ENCODE measurements at regions not wholly inside any gene's neighbourhood (a gene's known extent, or its start where the extent isn't known, plus 50 kb on each side); places are given as distances from the start of the nearest gene placed in this dataset.
"Not testable (repeated sequence)": the region's sequence is repeated elsewhere in the genome, so short reads cannot be mapped to it uniquely, and the experiment has no call there.

DNA sequence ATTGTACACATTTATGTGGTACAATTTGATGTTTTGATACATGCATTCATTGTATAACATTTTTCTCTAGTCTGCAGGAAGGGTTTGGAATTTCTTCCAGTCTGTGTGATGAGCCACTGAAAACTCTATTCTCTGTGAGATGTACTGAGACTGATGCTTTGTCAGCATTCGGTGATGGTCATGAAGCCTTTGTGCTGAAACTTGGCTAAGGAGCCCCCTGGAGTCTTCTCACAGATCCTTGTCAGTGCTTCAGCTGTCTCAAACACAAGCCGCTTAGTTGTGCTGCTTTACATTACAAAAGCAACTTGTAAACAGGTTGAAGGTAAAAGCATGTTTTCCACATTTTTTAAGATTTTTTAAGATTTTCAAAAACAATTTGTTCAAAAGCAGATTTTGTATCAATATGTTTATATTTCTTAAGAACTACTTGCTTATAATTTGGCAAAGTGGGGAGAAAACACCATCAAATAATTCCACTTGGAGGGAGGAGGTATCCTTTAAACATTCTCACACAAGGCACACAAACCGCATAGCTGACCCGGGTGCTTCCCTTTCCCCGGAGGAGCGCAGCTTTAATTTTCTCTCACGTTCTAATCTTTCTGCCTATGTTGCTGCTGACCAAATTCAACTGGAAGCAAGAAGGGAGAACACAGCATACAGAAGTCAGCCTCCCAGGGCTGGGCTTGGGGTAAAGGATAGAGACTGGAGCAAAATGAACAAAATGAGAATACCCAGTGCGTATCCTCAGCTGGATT lies 249.8 kb upstream of the VSTM2A start:
- no peak for DNase-seq

GRCh38 chr7:54299426-54299825 lies 242.7 kb upstream of the VSTM2A start:
- no peak for DNase-seq

- DNase-seq: not testable (repeated sequence)
Observed at GRCh38 chr7:54315955-54316354, 226.2 kb upstream of the VSTM2A start.

GRCh38 chr7:54326592-54327167 lies 215.5 kb upstream of the VSTM2A start:
- DNase-seq: no peak

DNA sequence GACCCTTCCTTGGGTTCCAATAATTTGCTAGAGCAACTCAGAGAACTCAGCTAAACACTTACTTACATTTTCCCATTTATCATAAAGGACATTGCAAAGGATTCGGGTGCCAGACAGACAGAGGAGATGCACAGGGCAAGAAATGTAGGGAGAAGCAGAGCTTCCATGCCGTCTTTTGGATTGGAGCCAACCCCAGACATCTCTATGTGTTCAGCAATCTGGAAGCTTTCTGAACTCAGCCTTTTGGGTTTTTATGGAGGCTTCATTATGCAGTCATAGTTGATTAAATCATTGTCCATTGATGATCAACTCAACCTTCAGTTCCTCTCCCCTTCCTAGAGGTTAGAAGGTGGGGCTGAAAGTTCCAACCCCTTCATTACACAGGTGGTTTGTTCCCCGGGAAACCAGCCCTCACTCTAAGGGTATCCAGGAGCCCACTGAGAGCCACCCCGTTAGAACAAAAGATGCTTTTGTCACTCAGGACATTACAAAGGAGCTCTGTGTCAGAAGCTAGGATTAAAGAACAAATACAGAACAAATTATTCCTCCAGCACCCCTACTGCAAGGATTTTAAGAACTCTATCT lies 211.9 kb upstream of the VSTM2A start:
- no peak for DNase-seq

- no peak for DNase-seq
Observed at GRCh38 chr7:54331311-54331710, 210.9 kb upstream of the VSTM2A start.

- no peak for DNase-seq
Observed at GRCh38 chr7:54332301-54332700, 209.9 kb upstream of the VSTM2A start.

DNA sequence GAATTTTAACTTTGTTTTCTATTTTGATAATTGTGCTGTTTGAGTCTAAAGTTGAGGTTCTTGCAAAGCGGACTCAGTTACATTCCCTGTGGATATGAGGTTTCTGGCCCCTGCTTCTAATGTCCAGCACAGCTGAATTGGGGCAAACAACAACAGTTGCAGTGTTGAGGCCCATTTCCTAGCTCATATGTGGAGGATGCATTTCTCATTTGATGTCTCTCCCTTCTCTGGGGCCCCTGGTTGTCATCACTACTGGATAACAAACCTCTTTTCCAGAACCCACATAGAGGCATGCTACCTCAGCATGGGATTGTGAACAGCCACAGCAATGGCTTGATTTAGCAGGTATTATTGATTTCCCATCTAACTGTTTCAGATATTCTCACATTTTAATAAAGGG lies 208.2 kb upstream of the VSTM2A start:
- DNase-seq: no peak

GRCh38 chr7:54336800-54337199 lies 205.4 kb upstream of the VSTM2A start:
- DNase-seq: no peak

DNA sequence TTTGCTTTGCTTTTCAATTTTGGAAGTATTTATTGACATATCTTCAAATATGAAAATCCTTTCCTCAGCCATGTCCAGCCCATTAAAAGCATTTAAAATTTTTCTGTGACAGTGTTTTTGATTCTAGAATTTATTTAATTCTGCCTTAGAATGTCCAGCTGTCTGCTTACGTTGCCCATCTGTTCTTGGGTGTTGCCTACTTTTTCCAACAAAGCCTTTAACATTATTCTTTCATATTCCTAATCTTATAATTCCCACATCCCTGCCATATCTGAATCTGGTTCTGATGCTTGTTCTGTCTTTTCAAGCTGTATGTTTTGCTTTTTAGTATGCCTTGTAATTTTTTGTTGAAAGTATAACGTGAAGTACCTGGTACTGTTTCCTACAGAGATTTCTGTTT lies 204.7 kb upstream of the VSTM2A start:
- no peak for DNase-seq

DNA sequence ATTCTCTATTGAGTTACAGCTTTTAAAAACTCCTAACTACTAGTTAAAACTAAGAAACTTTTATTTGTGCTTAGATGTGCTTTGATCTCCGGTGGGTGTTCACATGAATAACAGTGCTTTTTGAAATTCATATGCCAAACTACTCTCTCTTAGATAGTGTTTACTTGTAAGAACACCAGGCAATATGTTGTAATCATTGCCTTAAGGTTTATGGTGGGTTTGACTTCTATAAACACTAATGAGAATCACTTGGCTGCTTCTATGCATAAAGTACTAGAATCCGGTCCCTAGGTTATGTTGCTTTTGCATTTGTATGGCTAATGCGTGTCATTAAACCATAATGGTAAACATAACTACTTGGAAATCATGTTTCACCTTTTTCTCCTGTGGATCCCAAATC lies 203.9 kb upstream of the VSTM2A start:
- DNase-seq: no peak

GRCh38 chr7:54339073-54339472 lies 203.1 kb upstream of the VSTM2A start:
- DNase-seq: no peak

GRCh38 chr7:54342458-54342857 lies 199.7 kb upstream of the VSTM2A start:
- no peak for DNase-seq

DNA sequence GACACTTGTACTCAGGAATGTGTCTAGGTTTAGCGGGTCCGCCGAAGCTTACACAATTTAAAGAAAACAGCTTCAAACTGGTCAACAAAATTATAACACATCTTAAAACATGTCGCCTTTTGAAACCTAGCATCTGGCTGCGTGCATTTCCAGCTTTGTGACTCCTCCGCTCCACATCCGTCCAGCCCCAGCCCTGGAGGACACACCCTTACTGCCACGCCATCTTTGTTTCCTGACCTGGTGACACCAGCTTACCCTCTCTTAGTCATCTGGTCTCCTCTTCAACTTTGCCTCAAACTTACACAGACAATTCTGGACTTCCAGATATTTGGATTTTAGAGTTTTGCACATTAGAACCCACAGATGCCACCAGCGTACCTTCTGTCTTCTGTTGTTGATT lies 198.7 kb upstream of the VSTM2A start:
- no peak for DNase-seq

DNA sequence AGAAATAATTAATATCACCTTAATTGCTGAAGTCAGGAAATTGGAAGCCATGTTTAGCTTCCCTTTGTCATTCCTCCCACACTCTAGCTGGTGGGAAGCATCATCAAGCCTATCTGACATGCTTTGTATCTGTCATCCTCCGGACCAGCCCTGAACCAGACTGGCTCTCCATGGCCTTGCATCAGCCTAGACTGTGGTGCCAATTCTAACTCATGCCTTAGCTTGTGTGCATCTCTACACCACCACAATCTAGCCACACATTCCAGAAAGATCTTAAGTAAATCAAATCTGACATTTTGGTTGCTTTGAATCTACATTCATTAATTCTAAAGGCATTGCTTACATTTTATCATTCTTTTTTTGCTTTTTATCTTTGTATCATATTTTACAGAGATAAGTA lies 196.4 kb upstream of the VSTM2A start:
- DNase-seq: no peak

GRCh38 chr7:54349229-54349628 lies 192.9 kb upstream of the VSTM2A start:
- no peak for DNase-seq

- no peak for DNase-seq
Observed at GRCh38 chr7:54354436-54354835, 187.7 kb upstream of the VSTM2A start.

GRCh38 chr7:54355842-54356241 lies 186.3 kb upstream of the VSTM2A start:
- DNase-seq: no peak

DNA sequence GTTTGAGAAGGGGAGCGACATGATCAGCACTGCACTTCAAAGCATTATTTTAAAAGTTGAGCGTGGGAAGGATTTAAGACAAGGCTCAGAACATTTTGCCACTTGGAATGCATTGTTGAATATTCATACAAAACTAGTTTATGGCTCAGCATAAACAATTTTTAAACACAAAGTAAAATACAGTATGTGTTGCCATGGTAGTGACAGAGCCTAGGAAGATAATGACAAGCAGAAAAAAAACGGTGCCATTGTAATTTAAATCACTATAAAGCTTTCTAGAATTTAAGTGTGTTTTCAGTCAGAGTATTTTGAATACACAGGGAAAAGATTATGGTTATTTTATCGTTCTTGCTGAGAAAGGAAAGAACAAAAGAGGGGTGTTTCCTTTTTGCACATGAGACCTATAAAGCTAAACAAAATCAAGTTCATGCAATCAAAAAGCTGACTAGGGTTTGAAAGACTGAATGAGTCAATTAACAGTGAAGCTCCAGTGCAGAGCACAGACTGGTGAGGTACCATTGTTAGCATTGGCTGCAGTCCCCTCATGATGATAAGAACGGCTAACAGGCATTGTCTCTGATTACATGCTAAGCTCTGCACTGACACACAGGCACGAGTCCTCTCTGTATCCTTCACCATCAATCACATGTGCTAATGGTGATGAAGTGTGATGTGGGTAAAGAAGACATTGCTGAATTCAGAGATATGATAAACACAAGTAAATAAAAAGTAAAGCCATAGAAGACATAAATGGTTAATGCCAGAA lies 181.9 kb upstream of the VSTM2A start:
- DNase-seq: no peak

DNA sequence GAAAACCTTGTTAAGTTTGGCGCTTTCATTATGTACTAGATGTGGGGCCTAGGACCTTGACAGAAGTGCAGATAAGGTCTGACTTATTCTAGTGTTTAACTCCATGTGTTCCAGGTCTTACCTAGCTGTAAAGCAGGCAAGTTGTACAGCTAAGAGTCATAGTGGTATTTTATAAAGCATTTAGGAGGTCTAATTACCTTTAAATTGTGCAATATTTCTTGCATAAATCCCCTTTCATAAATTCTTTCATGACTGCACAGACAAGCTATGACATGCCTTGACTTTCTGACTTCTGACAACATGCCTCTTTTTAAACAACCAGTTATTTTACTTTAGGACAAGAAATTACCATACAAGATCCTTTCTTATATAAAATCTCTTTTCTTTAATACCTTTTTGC lies 151.6 kb upstream of the VSTM2A start:
- DNase-seq: no peak

DNA sequence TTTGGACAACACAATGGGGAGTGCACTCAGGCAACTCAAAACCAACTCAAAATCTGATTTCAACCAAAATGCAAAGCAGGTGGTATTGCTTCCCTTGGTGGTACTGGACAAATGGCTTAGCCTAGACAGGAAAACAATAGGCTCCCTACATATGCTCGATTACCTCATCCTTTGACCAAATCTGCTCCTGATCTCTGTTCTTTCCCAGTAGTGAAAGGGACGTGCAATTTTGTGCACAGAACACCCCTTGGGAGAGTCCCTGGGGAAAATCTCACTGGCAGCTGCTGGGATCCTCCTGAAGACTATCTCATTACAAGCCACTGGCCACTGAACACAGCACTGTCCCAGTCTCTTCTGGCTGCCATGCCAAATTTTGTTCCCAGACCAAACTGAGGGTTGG lies 149.2 kb upstream of the VSTM2A start:
- DNase-seq: no peak

DNA sequence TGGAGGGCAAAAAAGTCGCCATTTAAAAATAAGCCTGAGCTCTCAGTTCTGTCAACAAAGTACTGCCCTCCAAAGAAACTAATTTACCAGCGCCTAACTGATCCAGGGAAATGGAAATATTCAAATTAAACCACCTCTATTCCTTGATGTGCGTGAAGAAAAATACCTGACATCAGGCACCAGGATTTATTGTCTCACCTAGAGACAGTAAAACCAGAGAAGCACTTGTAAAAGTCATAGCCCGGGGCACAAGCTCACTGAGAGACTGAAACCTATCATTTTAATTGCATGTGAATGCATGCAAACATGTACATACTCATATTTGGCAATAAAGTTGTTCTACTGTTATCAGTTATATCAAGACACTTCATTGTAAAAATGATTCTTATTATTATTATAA lies 147.3 kb upstream of the VSTM2A start:
- no peak for DNase-seq

GRCh38 chr7:54397836-54398612 lies 144.2 kb upstream of the VSTM2A start:
- DNase-seq: no peak
